NCI-H2227 (cell line): ENCODE measurements at regions not wholly inside any gene's neighbourhood (a gene's known extent, or its start where the extent isn't known, plus 50 kb on each side); places are given as distances from the start of the nearest gene placed in this dataset.
"Not testable (repeated sequence)": the region's sequence is repeated elsewhere in the genome, so short reads cannot be mapped to it uniquely, and the experiment has no call there.

Experiments used
- DNase-seq: peaks from one replicate; lab custom pipeline; 2025; ENCODE audit not compliant: unreplicated experiment; lab: John Stamatoyannopoulos, UW

DNA sequence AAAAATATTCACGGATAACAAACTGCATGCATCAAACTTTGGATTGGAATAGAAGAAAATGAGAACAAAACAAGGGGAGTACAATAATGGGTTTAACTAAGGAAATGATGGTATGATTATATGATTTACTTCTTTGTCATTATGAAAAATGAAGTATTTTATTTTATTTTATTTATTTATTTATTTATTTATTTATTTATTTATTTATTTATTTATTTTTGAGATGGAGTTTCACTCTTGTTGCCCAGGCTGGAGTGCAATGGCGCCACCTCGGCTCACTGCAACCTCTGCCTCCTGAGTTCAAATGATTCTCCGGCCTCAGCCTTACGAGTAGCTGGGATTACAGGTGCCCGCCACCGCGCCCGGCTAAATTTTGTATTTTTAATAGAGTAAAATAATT, 234.1 kb upstream of the SEMA3C start:
- DNase-seq = not testable (repeated sequence)

DNA sequence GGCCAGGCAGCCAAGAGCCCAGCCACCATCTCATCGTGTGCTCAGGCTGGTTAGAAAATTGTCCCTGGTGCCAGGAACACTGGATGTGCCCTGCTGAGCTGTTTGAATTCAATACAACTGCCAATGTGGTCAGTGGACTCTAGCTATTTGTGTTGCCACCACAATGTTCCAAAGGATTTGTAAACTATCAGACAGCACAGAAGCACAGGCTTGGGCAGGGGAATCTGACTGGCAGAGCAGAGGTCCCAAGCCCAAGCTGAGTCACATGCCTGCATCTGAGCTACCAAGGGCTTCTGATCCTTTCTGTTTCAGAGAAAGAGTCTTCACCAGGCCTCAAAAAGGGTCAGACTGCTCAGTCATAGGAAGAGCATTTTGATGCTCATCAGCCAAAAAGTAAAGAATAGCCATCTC, 232.1 kb upstream of the SEMA3C start:
- no peak for DNase-seq

DNA sequence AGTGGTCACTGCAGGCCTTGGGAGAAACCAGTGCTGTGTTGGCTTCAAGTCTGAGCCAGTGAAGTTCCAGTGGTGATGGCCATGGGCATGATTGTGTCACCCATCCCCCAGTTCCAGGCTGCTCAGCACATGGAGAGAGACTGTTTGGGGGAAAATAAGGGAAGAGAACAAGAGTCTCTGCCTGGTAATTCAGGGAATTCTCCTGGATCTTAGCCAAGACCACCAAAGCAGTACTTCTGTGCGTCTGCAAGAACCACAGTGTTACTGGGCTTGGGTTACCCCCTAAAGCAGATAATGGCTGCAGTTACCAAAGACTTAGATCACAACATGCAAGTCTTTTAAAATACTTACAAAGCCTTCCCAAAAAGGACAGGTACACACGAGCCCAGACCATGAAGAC, 225.0 kb upstream of the SEMA3C start:
- DNase-seq = no peak

DNA sequence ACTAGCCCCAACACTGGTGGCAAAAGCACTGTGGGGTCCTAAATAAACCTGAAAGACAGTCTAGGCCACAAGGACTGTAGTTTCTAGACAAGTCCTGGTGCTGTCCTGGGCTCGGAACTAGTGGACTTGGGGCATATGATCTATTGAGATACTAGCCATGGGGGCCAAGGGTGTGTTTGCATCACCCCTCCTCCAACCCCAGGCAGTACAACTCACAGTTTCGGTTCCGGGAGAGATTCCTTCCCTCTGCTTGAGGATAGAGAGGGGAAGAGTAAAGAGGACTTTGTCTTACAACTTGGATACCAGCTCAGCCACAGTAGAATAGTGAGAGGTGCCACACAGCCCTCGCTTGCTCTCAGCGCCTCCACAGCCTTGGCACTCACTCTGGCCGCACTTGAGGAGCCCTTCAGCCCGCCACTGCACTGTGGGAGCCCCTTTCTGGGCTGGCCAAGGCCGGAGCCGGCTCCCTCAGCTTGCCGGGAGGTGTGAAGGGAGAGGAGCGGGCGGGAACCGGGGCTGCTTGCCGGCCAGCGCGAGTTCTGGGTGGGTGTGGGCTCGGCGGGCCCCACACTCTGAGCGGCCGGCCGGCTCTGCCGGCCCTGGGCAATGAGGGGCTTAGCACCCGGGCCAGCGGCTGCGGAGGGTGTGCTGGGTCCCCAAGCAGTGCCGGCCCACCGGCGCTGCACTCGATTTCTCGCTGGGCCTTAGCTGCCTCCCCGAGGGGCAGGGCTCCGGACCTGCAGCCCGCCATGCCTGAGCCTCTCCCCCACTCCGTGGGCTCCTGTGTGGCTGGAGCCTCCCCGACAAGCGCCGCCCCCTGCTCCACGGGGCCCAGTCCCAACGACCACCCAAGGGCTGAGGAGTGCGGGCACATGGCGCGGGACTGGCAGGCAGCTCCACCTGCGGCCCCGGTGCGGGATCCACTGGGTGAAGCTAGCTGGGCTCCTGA, 222.7 kb upstream of the SEMA3C start:
- DNase-seq = not testable (repeated sequence)

DNA sequence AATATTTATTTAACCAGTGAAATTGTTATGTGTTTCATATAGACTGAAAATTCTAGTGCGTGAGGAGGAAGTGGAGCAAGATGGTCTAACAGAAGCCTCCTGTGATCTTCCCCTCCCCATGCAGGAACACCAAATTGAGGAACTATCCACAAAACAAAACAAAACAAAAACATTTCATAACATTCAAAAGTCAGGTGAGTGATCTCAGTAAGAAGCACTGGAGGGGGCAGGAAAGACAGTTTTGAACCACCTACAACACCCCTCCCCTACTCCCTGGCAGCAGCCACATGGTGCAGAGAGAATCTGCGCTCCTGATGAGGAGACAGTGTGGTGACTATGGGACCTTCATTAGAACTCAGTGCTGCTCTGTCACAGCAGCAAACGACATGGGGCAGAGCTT, 221.9 kb upstream of the SEMA3C start:
- DNase-seq = no peak

DNA sequence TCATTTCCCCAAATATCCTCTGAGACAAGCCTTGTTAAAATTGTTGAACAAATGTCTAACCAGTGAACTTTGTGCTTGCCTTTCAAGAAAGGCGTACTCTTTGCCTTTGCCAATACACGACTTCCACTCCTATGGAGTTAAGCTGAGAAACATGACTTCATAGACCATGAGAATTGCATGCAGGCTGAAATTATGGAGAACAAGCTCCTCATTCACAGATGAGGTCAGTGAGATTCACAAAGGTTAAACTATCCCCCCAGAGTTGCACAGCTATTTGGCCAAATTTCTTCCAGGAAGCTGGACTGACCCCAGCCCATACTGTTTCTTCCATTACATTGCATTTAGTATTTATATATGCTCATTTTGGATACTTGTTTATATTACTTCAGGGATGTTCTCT, 221.4 kb upstream of the SEMA3C start:
- DNase-seq = no peak

DNA sequence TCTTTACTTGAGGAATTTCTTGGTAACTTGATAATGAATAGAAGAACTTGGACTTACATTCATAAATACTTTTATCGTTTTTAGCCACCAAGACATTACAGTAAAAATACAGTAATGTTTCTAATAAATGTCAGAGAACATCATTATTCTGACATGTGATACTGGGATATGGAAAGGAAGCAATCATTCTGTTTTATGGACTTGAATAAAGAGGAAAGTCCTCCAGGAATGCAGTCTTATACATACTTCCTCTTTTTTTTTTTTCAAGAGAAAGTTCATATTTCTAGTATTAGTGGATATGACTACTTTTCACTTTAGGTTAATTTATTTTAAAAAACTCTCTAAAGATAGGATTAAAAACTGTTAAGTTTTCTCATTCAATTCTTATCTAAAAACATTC, 220.0 kb upstream of the SEMA3C start:
- no peak for DNase-seq

DNA sequence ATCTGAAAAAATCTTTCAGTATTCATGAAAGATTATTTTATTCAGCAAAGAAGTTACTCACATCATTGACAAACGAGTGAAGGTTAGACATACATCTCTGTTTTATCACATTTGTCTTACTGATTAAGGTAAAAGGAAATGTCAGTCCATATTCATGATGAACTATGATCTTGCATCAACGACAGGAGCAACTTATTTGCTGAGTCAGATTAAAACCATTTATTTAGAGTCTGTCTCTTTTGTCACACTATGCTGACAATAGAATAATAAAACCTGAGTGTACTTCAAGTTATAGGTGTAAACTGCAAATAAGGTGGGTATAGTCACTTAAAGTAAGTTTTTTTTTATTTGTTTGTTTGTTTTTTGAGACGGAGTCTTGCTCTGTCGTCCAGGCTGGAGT, 216.5 kb upstream of the SEMA3C start:
- DNase-seq = no peak

DNA sequence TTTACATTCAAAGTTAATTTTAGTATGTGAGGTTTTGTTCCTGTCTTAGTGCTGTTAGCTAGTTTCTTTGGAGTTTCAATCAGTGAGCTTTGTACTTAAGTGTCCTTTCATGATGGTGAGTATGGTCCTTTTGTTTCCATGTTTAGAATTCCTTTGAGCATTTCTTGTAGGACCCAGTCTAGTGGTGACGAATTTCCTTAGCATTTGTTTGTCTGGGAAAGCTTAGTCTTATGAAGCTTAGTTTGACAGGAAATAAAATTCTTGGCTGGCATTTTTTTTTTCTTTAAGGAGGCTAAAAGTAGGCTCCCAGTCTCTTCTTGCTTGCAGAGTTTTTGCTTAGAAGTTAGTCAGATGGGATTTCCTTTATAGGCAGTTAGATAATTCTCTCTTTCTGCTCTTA, 209.2 kb upstream of the SEMA3C start:
- DNase-seq = no peak

DNA sequence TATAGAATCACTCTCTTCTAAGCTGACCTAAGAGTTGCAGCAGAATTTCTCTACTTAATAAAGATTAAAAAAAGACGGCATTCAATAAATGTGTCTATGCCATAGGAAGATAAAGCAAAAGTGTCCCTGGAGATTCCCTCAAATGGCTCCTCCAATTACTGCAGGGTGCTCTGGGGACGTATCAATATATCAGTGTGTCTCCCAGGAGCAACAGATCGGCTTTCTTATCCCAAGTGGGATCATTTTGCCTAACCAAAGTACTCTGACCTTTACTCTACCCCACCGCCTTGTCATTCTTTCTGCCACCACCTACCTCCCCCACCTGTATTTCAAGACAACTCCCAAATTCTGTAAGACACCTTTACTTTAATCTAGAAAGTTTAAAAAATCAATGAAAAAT, 202.0 kb upstream of the SEMA3C start:
- DNase-seq = no peak

DNA sequence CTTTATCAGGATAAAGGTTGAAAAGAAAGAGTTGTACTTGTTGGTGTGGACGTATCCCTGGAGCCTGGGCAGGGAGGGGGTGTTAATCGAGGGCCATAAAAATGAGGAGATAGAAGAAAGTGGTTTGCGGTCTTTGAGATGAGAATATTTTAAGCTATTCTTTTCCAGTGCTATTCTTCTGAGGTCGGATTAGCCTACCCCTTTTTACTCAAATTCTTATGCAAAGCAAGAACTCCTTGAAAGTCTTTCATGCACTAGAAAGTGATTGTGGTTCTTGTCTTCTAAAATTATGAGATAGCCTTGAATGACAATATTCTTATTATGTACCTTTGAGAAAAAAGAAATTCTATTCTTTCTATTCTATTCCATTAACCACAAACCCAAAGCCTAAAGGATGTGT, 201.3 kb upstream of the SEMA3C start:
- DNase-seq = no peak

DNA sequence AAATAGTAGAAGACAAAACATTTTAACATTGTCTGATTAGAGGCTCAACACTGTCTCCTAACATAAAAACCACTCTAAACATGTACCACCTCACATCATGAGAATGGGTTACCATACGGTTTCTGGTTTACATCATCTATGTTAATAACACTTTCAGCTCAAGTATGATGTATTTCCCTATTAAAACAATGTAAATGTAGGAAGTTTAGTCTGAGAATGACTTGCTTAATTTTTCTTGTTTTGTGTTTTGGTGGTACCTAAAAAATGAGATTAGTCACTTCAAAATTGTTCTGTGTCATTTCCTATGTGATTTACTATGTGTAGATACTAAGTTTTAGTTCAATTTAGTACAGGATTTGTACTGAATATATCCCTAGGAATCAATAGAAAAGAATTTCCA, 195.8 kb upstream of the SEMA3C start:
- no peak for DNase-seq

DNA sequence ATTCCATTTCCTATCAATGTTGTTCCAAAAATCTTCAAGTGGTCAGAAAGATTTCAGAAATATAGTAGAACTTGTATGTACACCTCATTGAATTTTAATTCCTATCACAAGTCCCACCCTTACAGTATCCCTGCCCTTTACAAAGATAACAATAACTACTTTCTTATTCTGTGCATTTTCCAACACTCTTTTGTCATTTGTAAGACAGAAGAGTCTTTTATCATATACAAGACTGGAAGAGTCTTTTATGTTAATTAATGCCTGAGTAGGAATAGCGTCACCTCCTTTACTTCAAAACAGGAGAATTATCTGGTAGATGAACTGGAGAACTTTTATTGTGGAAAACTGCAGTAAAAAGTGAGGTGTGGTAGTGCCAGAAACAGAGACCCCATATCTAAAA, 193.9 kb upstream of the SEMA3C start:
- DNase-seq = no peak

DNA sequence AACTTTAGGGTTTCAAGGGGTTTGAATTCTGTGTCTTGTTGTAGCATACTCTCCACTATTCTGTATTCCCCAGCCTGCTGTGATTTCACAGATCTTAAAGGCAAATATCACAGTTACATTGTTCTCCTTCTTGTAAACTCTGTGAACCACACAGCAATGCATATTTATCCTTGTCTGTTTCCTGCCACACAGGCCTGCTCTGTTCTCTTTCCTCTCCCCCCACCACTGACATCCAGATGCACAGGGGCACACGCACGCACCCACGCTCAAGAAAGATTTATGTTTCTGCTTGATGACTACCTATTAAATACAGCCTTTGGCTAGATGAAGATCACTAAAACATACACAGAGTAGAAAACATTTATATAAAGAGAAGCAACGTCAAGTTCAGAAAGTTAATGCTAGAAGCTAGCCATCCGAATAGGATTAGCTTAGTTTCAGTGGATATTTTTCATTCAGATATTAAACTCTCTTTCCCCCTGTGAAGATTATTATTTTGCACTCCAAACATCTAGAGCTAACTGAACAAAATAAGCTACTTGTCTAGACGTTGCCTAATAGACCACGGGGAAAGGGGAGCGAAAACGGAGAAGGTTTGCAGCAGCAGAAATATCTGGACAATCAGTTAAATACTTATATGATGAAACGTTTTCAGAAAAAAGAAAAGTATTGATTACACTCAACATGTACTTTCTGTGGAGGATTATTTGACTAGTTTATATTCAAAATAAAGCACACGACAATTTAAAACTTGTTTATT, 193.1 kb upstream of the SEMA3C start:
- peak; percentile 58 for DNase-seq

DNA sequence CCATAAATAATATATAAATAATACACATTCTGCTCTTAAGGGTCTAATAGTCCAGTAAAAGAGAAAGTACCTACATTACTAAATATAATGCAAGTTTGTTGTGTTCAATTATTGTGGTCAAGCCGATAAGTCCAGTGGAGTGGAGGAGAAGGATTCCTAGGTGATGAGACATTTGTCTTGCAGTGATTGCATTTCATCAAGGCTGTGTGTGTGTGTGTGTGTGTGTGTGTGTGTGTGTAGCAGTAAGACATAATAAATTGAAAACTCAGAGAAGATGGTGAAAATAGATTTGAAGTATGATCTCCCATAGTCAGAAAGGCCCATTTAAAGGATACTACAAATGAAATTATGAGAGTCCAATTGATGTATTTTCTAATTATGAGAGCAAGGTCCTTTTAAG, 192.5 kb upstream of the SEMA3C start:
- peak; percentile 19 for DNase-seq

DNA sequence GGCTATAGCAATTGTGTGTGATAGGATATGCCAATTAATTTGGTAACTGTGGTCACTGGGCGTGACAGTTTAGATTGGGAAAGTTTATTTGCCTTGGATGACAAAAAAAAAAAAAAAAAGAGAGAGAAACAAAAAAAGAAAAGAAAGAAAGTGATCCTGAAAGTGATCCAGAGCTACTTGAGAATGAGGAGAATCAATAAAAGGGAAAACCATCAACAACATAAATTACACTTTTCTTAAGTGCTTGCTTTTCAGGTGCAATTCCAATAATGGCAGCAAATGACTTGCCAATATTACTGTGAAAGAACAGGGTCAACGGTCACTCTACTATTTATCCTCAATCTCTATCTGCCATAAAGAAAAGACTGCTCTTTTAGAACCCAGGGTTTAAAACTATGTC, 191.8 kb upstream of the SEMA3C start:
- peak; percentile 45 for DNase-seq

DNA sequence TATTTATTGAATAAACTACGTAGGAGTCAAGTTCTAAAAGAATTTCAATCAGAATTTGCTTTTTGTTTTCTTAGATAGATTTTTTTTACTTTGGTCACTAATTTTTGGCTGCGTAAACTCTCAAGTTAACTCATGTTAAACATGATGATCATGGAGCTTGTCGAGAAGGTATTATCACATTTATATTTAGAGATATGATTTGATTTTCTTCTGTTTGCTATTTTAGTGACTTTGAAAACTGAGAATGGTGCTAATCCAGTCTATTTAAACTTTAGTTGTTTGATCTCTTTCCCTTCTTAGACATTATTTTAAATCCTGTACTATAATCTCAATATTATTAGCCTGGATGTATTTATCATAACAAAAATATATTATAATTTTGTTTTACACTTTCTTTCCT, 179.4 kb upstream of the SEMA3C start:
- no peak for DNase-seq

DNA sequence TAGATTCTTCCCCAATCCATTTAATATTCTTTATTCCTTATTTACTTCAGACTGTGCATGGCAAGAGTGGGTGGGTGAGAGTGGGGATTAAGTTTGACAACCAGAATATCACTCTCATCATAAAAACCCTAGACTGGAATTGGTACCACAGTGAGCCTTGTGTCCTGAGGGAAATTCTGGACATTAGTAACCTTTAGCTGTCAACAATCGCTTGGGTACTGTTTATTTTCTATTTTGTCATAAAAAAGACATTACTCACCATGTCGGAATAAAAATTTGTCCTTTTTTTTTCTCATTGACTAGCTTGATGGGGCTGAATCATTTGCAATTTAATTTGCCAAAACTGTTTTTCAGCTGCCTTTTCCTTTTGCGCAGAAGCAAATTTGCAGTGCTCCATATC, 176.1 kb upstream of the SEMA3C start:
- DNase-seq = no peak

DNA sequence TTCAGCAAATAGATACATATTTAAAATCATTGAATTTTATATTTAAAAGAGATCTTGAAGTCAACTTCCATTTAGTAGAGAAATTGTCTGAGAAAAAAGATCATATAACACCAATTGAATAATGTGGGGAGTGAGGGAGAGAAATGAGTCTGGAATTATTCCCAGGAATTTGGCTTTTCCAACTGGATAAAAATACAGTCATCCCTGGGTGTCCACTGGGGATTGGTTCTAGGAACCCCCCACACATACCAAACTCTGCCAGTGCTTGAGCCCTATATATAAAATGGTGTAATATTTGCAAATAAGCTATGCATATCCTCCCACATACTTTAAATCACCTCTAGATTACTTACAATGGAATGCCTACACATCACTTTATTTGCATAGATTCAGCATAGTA, 162.8 kb upstream of the SEMA3C start:
- DNase-seq = no peak

DNA sequence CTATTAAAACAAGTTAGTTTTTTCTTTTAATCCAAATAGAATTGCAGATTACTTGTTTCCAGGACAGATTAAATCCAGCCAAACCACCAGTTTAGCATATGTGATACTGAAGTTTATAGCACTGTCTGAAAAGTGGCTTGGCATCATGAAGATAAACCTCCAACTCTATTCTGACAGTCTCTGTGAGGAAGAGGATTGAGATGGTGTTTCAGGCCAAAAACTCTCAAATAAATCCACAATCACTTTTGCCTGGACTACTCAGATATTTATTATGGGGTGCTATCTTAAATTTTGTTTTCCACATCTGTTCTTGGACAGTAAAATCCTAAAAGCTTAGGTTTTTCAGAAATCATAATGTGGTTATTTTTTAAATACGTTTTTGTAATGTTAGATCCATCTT, 161.7 kb upstream of the SEMA3C start:
- no peak for DNase-seq

DNA sequence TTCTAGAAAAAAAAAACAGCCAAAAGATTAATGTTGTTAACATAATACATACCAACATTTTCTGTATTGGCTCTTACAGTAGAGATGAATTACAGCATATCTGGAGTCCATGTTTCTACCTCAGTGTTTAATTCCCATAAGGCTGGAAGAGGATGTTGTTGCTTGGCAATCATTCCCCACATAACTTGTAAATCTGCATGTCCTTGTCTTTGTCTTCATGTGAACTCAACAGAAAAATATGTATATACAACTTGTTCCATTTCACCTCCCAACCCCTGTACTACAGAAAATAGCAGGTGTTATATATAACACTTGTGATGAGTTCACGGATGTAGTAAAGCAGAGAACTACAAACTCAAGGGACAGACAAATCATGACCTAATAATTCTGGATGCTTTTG, 160.9 kb upstream of the SEMA3C start:
- DNase-seq = no peak

DNA sequence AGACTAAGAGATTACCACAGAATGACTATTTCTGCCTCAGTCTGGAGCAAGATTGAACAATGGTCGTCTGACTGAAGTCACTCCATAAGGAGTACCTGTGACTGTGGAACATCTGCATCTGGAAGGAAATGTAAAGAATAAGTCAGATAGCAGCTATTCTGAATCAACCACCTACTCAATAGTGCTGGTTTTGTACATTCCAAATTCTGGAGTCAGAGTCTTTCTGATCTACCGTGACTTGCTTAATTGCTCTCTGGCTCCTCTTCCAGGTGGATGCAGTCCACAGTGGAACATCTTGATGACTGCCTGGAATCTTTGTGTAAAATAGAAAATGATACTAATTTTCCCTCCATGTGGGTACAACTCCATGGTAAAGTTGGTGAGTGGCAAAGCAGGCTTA, 156.3 kb upstream of the SEMA3C start:
- no peak for DNase-seq
